Fibroblast of lung (primary cell): ENCODE measurements at regions not wholly inside any gene's neighbourhood (a gene's known extent, or its start where the extent isn't known, plus 50 kb on each side); places are given as distances from the start of the nearest gene placed in this dataset.

Experiments
- DNase-seq, 2 donors: peaks; one replicate each; pipeline versions ENCODE4 v3.0.0 to v3.0.0-alpha.2; 2010; ENCODE audit warnings: low read depth in 2 of 2
- H2AFZ ChIP-seq: 2 replicates; pipeline ENCODE4 v1.5.1; 2012; ENCODE audit warnings: low read length, control low read depth, inconsistent platforms
- H3K27ac ChIP-seq: 2 replicates; pipeline ENCODE4 v1.5.1; 2011; ENCODE audit warnings: low read length, control low read depth; ENCODE audit not compliant: insufficient read depth
- H3K27me3 ChIP-seq: 2 replicates; pipeline ENCODE4 v1.5.1; 2011; ENCODE audit warnings: mild to moderate bottlenecking, low read length; ENCODE audit not compliant: control insufficient read depth, insufficient read depth
- H3K36me3 ChIP-seq: 2 replicates; pipeline ENCODE4 v1.5.1; 2011; ENCODE audit warnings: low read length; ENCODE audit not compliant: control insufficient read depth, insufficient read depth
- H3K4me1 ChIP-seq: 2 replicates; pipeline ENCODE4 v1.5.1; 2011; ENCODE audit warnings: low read length; ENCODE audit not compliant: control insufficient read depth, insufficient read depth; ENCODE audit errors: extremely low read depth
- H3K4me2 ChIP-seq: 2 replicates; pipeline ENCODE4 v1.5.1; 2011; ENCODE audit warnings: low read length, control low read depth; ENCODE audit not compliant: insufficient read depth; ENCODE audit errors: extremely low read depth
- H3K4me3 ChIP-seq, 4 experiments: fragments of 200-600 bp in 1 of 4; sonication (generic) in 1 of 4; replicated peaks in 1 of 4; 2 replicates each; pipeline ENCODE4 v1.5.1; 2011 to 2016; ENCODE audit warnings: low read length in 4 of 4, low read depth in 3 of 4, mild to moderate bottlenecking in 3 of 4, control low read depth in 2 of 4, inconsistent platforms in 1 of 4, mixed read lengths in 1 of 4; ENCODE audit not compliant: insufficient read depth in 1 of 4; ENCODE audit errors: control extremely low read depth in 1 of 4
- H3K79me2 ChIP-seq: 2 replicates; pipeline ENCODE4 v1.5.1; 2012; ENCODE audit warnings: mild to moderate bottlenecking, low read length, inconsistent platforms; ENCODE audit not compliant: control insufficient read depth, insufficient read depth
- H3K9ac ChIP-seq: 2 replicates; pipeline ENCODE4 v1.5.1; 2011; ENCODE audit warnings: mild to moderate bottlenecking, low read length, control low read depth; ENCODE audit not compliant: insufficient read depth
- H3K9me3 ChIP-seq: 2 replicates; pipeline ENCODE4 v1.5.1; 2012; ENCODE audit warnings: low read depth, low read length; ENCODE audit not compliant: control insufficient read depth, insufficient read depth
- H4K20me1 ChIP-seq: 2 replicates; pipeline ENCODE4 v1.5.1; 2011; ENCODE audit warnings: low read length; ENCODE audit not compliant: control insufficient read depth, insufficient read depth; ENCODE audit errors: extremely low read depth
- EZH2 ChIP-seq: IDR thresholded peaks from 2 replicates; pipeline ENCODE4 v1.5.1; 2012; ENCODE audit warnings: low read length, control low read depth, mild to moderate bottlenecking; ENCODE audit errors: missing control alignments
- TF ChIP-seq, protein P1 (sequence below), 2 donors: IDR thresholded peaks in 1 of 2; conservative IDR thresholded peaks in 1 of 2; 1 replicate in 1 of 2; 2 replicates in 1 of 2; pipeline ENCODE4 v1.5.1; 2011 to 2012; ENCODE audit warnings: low read length in 2 of 2, control low read depth in 1 of 2, inconsistent platforms in 1 of 2, low read depth in 1 of 2, mild to moderate bottlenecking in 1 of 2

GRCh38 chr3:137514853-137515252, 249.3 kb upstream of the SOX14 start:
- no peaks in the 10 kb centered on the region for H3K27me3 ChIP-seq
- no peaks in the 10 kb centered on the region for H3K9me3 ChIP-seq
- no peaks in the 10 kb centered on the region for H4K20me1 ChIP-seq

GRCh38 chr3:137519602-137520001, 244.5 kb upstream of the SOX14 start:
- TF ChIP-seq EZH2, result no peak
- TF ChIP-seq, protein P1, sequence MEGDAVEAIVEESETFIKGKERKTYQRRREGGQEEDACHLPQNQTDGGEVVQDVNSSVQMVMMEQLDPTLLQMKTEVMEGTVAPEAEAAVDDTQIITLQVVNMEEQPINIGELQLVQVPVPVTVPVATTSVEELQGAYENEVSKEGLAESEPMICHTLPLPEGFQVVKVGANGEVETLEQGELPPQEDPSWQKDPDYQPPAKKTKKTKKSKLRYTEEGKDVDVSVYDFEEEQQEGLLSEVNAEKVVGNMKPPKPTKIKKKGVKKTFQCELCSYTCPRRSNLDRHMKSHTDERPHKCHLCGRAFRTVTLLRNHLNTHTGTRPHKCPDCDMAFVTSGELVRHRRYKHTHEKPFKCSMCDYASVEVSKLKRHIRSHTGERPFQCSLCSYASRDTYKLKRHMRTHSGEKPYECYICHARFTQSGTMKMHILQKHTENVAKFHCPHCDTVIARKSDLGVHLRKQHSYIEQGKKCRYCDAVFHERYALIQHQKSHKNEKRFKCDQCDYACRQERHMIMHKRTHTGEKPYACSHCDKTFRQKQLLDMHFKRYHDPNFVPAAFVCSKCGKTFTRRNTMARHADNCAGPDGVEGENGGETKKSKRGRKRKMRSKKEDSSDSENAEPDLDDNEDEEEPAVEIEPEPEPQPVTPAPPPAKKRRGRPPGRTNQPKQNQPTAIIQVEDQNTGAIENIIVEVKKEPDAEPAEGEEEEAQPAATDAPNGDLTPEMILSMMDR (conservative IDR thresholded peaks at IDR 0.05 in 1 of 2, IDR thresholded peaks at IDR 0.05 in 1 of 2; ENCODE audit: low read depth in 1 of 2, low read length in 2 of 2), result no peak
- H3K9me3 ChIP-seq, result no peaks in the 10 kb centered on the region
- H3K9ac ChIP-seq, result no peak overlapping the region
- no peaks in the 10 kb centered on the region for H3K4me1 ChIP-seq
- no peaks in the 10 kb centered on the region for H4K20me1 ChIP-seq
- no peak overlapping the region for H2AFZ ChIP-seq
- no peak overlapping the region for H3K27ac ChIP-seq
- H3K4me3 ChIP-seq, result no peak overlapping the region
- no peak for DNase-seq
- no peaks in the 10 kb centered on the region for H3K27me3 ChIP-seq
- H3K79me2 ChIP-seq, result no peaks in the 10 kb centered on the region
- no peaks in the 10 kb centered on the region for H3K36me3 ChIP-seq
- H3K4me2 ChIP-seq, result no peak overlapping the region

More at GRCh38 chr3:137514853-137515252, 249.3 kb upstream of the SOX14 start:
- no peak overlapping the region for H3K9ac ChIP-seq
- H3K4me1 ChIP-seq, result no peaks in the 10 kb centered on the region
- no peak overlapping the region for H3K27ac ChIP-seq
- no peak overlapping the region for H3K4me2 ChIP-seq
- no peak overlapping the region for H2AFZ ChIP-seq
- no peaks in the 10 kb centered on the region for H3K36me3 ChIP-seq
- DNase-seq, result no peak
- TF ChIP-seq, protein P1 (conservative IDR thresholded peaks at IDR 0.05 in 1 of 2, IDR thresholded peaks at IDR 0.05 in 1 of 2; ENCODE audit: low read depth in 1 of 2, low read length in 2 of 2), result no peak
- TF ChIP-seq EZH2, result no peak
- H3K4me3 ChIP-seq, result no peak overlapping the region
- H3K79me2 ChIP-seq, result no peaks in the 10 kb centered on the region

GRCh38 chr3:137524751-137525150, 239.4 kb upstream of the SOX14 start:
- Histone ChIP-seq H2AFZ (no peak overlapping the region), H3K4me3 (no peak overlapping the region), H4K20me1 (no peaks in the 10 kb centered on the region), H3K27ac (no peak overlapping the region), H3K4me1 (no peaks in the 10 kb centered on the region), H3K9me3 (no peaks in the 10 kb centered on the region), H3K9ac (no peak overlapping the region), H3K36me3 (no peaks in the 10 kb centered on the region), H3K79me2 (no peaks in the 10 kb centered on the region), H3K4me2 (no peak overlapping the region), H3K27me3 (no peaks in the 10 kb centered on the region)
- TF ChIP-seq, protein P1 (conservative IDR thresholded peaks at IDR 0.05 in 1 of 2, IDR thresholded peaks at IDR 0.05 in 1 of 2; ENCODE audit: low read depth in 1 of 2, low read length in 2 of 2), result no peak
- TF ChIP-seq EZH2, result no peak
- DNase-seq, result no peak
